Central memory CD4-positive, alpha-beta T cell (primary cell): ENCODE measurements at regions not wholly inside any gene's neighbourhood (a gene's known extent, or its start where the extent isn't known, plus 50 kb on each side); places are given as distances from the start of the nearest gene placed in this dataset.

Experiments
- DNase-seq: peaks from one replicate; pipeline ENCODE4 v3.0.0; 2022

- DNase-seq: no peak
Measured at GRCh38 chr4:128475597-128475996, 188.0 kb upstream of the PGRMC2 start.

- DNase-seq: no peak
Measured at GRCh38 chr4:128471576-128471975, 184.0 kb upstream of the PGRMC2 start.

DNA sequence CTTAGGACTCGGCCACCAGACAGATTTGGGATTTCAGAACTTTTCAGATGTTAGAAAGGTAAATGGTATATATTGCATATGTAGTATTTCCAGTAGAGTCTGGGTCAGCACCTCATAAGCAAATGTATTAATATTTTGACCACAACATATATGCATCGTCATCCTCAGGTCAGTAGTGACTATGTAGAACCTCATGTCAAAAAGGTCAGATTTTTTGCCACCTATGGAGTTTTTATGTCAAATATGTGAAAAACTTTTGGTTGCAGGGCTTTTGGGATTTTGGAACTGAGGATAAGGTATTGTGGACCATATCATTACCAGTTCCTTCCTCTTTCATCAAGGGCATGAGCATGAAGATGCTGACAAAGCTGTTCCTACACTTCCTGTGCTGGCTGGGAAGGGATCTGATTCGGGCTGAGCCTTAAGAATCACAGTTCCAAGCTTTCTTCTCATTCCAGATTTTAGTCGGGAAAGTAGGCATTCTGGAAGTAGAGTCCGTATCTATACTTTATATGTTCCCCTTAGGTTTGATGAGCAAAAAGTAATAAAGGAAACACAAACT lies 183.0 kb upstream of the PGRMC2 start:
- DNase-seq: no peak

- no peak for DNase-seq
Measured at GRCh38 chr4:128468123-128468989, 180.7 kb upstream of the PGRMC2 start.

DNA sequence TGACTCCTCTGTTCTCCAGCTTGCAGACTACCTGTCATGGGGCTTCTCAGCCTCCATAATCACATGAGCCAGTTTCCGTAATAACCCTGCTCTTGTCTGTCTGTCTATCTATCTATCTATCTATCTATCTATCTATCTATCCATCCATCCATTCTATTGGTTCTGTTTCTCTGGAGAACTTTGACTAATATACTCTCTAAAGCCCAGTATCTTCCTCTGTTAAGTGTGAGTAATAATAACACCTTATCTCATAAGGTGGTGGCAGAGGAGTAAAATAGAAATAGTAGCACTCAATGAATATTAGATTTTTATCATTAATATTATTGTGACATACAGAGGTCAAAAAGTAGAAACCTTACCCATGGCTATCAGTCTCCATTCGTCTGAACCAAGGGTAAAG lies 177.9 kb upstream of the PGRMC2 start:
- DNase-seq: no peak

GRCh38 chr4:128463006-128463405 lies 175.4 kb upstream of the PGRMC2 start:
- DNase-seq: no peak

DNA sequence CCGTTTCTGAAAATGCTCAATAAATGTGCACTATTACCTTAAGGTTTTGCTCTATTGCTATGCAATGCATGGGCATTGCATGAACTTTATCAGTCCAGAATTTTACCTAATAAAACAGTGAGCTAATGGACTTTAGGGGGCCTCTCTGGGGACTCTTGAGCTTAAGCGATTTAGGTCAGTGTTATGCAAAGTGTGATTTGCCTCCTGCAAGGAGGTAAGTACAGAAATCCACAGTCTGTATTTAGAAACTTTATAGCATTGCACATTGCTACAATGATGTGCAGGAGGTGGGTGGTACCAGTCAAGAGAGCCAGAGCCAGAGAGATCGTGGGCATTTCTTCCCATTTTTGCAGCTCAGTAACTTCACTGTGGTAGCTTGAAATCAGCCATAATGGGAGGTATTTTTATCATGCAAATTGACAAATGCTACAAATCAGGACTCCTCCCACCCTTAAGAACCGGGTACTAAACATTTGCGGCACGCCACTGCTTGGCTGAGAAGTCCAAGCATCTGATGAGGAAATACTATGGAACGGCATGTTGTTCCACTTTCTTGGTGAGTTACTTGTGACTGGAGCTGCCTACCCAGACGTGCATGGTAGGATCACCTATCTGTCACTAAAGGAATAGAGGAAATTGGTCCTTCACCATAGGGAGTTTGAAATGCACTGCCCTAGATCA lies 174.6 kb upstream of the PGRMC2 start:
- DNase-seq: no peak

DNA sequence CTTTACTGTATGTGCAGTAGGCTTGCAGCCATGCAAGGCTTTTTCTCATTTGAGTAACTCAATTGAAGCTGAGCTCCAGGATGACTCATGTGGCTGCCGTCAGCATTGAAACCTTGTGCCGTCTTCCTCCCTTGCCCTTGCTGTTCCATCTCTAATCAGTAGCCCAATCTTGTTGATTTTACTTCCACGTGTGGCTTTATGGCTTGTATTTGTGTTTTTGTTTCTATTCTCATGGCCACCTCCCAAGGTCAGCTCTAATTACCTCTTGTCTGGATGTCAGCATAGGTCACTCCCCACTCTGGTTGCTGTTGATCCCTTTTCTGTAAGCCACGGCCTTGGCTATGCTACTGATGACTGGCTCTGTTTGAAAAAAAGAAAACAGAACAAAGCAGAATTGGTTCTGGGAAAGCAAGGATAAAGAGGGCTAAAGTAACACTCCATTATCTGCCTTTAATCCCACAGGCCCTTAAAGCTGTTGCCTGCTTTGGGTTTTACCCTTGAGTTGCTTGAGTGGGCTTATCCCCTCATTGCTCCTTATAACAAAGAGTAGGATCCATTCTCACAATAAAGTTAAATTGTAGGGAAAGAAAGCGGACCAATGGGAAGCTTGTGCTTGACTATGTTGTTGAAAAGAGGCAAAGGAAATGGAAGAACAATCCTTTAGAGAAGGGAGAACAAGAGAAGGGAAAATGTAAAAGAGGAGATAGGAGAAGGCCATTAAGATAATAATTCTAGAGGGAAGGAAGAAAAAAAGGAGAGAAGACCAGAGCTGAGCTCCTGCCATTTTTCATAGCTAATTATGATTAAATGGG lies 173.9 kb upstream of the PGRMC2 start:
- no peak for DNase-seq

DNA sequence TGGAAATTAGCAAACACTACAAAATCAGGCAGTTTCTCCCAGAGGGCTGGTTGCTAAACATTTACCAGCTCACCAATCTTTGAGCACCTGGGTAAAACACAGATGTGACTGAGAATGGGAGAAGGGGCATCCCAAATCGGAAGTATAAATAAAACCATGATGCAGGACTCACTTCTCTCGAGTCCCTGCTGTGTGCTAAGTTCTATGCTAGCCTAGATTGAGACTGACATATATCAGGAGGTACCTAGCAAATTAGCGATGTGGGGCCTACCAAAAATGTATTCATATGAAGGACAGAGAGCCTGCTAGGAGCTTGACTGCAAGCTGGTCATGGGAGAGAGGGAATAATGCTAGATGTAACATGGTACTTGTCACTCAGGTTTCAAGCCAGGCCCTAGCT lies 171.9 kb upstream of the PGRMC2 start:
- DNase-seq: no peak

DNA sequence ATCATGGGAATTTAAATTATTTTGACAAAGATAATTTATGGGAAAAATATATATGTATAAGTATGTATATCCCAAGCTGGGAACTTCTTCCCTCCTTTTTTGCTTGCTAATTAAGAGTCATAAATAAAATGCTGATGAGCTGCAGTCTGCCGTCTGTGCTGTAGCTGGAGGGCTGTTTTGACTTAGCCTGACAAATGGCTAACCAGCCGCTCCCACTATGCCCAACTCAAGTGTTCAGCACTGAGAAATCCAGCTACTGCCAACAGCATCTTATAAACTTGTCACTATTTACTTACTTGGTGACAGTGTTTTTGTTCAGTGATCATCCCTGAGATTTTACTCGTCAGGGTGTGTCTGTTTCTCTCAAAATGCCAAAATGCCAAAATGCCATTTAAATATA lies 171.2 kb upstream of the PGRMC2 start:
- no peak for DNase-seq

DNA sequence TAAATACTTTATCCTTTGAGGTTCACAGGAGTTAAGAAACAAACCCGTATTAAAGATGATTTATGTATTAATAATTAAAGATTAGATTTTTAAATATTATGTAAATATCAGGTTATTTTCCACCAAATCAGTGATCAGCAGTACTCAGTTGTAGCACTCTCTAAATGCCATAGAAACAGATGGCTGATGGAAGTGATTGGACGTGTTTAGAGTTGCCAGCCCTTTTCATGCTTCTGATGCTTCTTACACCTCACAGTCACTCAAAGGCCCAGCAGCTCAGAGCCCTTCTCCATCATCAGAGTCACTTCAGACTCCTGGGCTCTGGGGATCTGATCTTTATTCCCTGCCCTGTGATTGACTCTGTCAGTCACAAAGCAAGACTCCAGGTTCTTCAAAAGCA lies 170.1 kb upstream of the PGRMC2 start:
- DNase-seq: no peak

DNA sequence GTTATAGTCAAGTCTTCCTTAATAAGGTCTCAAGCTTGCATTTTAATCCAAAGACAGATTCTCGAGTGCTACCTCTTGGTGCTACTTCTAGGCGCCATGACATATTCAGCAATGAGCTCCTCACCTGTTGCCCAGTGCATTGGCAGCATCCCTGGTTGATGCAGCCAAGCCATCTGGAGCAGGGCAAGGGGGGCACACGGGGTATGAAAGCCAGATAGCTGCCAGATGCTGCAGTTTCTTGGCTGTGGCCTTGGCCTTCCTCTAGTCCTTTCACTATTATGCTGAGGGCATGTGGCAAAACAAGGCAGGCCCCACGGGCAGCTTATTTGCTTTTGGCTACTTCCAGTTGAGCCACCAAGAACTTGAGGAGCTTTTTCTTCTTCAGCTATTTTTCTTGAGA lies 168.6 kb upstream of the PGRMC2 start:
- DNase-seq: no peak

- no peak for DNase-seq
Measured at GRCh38 chr4:128455480-128455879, 167.9 kb upstream of the PGRMC2 start.

DNA sequence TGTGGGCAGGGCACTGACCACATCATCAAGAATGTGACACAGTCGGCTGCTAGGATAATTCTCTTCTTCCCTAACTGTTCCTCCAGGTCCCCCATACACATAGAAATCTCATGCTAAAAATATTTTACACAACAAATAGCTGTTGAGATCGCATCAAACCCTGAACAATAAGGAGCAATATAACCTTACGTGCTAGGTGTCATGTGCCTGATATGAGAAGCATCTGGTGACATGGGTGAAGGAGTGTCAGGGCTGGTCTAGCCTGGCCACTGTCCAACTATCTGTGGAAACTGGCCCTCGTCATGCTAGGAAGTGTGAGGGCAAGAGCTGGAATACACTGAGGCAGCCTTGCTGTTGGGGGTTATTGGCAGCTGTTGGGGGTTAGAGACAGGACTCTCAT lies 167.3 kb upstream of the PGRMC2 start:
- no peak for DNase-seq

DNA sequence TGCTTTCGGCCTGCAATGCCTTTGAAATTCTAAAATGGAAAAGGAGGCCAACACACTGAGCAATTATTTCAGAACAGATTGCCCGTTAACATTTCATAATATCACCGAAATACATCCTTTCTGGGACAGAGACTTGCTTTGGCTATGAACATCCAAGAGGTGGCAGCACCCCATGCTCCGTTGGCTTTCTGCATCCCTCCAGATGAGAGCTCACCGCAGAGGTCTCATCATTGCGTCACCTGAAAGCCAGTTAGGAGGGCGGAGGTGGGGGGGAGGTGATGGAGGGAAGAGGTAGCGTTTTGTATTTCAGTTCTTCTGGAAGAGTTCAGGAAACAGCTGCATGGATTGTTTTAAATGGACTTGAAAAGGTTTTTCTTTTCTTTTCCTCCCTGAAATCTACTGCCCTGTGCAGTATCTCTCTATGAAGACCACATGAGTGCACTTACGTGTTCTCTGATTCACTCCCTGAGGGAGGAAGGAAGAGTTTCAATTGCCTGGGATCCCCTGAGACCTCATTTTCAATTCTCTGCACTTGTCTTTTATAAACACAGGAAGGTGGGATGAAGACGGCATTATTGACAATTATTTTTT lies 166.8 kb upstream of the PGRMC2 start:
- DNase-seq: peak; percentile 36

DNA sequence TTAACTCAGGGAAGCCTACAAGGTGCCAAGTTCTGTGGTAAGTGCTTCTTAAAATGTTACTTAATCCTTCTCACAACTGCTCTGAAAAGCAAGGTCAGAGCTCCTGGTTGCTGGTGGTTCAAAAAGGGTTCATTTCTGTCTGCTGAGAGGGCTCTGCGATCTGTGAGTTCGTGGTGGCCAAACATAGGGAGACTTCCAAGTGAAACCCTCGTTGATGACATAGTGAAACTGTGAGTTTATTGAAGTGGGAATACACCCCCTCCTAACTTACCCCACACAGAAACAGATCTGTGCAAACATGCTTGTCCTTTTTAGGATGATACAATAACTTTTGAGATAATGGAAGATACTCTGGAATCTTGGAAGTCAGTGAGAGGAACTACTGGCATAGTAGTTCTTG lies 164.8 kb upstream of the PGRMC2 start:
- DNase-seq: no peak

- no peak for DNase-seq
Measured at GRCh38 chr4:128451270-128451905, 163.8 kb upstream of the PGRMC2 start.

DNA sequence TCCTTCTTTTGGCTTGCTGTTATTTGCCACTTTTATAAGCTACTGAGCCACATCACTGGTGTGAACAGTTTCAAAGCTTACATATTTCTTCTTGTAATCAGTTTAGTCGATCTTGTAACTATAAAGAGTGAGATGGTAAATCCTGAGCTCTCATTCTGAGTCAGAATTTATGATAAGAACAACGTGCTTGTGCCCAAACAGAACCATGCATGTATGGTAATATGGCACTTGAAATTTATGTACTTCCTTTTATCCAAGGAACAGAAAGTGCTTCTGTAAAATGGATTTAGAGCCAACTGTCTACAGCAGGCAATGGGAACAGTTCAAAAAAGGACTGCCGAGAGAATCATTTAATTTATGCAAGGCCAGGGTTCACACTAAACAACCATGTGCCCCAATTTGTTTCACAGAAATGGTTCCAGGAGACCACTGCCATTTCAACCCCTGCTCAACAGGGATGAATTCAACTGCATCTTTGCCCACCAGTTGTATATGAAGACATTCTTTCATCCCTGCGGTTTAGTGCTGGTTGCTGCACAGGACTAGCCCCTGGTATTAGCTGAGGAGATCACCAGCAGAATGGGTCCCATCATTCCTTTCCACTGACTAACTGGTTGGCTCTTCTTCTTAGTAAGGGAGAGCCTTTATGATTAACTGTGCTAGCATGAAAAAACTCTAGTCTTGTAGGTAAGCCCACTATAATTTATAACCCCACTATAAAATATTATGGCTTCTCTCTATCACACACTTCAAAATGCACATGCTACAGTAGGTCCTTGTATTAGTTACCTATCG lies 162.9 kb upstream of the PGRMC2 start:
- no peak for DNase-seq

DNA sequence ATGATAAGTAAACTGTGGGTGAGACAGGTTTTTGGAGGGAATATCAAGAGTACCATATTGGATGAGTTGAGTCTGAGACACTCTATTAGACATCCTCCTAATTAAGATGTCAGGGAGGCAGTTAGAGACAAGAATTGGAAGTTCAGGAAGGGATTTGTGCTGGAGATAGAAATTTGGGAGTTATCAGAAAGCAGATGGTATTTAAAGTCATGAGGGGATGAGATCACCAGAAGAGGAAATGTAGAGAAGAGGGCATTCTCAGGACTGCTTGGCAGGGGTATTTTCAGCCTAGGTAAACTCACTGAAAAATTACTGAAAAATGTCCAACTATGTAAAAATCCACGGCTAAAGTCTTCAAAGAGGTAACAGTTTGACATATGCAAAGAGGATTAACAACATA lies 161.6 kb upstream of the PGRMC2 start:
- DNase-seq: no peak

- DNase-seq: no peak
Measured at GRCh38 chr4:128444544-128445302, 157.1 kb upstream of the PGRMC2 start.

- no peak for DNase-seq
Measured at GRCh38 chr4:128440923-128441322, 153.3 kb upstream of the PGRMC2 start.
